Liver (tissue), 8 donors: ENCODE measurements at regions not wholly inside any gene's neighbourhood (a gene's known extent, or its start where the extent isn't known, plus 50 kb on each side); places are given as distances from the start of the nearest gene placed in this dataset.
A peak's percentile ranks its signal among the peaks of the same experiment; 100 is the strongest.

Source experiments
- DNase-seq: peaks from one replicate; pipeline ENCODE4 v3.0.0-alpha.2; 2017; ENCODE audit warnings: low spot score
- H3K27ac ChIP-seq, 2 donors: one replicate each; pipeline ENCODE4 v1.7.0; 2013; ENCODE audit warnings: inconsistent platforms in 2 of 2, low read length in 2 of 2, control low read depth in 1 of 2, low read depth in 1 of 2, mild to moderate bottlenecking in 1 of 2
- H3K27me3 ChIP-seq, 4 donors: one replicate each; pipeline versions ENCODE4 v1.6.1 to v1.7.0; 2013; ENCODE audit warnings: low read length in 3 of 4, inconsistent platforms in 1 of 4, mild to moderate bottlenecking in 1 of 4, moderate library complexity in 1 of 4; ENCODE audit not compliant: control insufficient read depth in 4 of 4, insufficient read depth in 4 of 4
- H3K36me3 ChIP-seq, 4 donors: one replicate each; pipeline versions ENCODE4 v1.6.1 to v1.7.0; 2013; ENCODE audit warnings: low read length in 3 of 4, mild to moderate bottlenecking in 3 of 4, low read depth in 1 of 4, moderate library complexity in 1 of 4; ENCODE audit not compliant: control insufficient read depth in 4 of 4, insufficient read depth in 3 of 4
- H3K4me1 ChIP-seq, 4 donors: one replicate each; pipeline versions ENCODE4 v1.6.1 to v1.7.0; 2013; ENCODE audit warnings: low read length in 3 of 4, mild to moderate bottlenecking in 3 of 4, moderate library complexity in 1 of 4; ENCODE audit not compliant: control insufficient read depth in 4 of 4, insufficient read depth in 4 of 4
- H3K4me3 ChIP-seq, 3 donors: one replicate each; pipeline versions ENCODE4 v1.6.1 to v1.7.0; 2013; ENCODE audit warnings: low read length in 3 of 3, control low read depth in 1 of 3, low read depth in 1 of 3, mild to moderate bottlenecking in 1 of 3
- H3K9ac ChIP-seq, 2 donors: one replicate each; pipeline ENCODE4 v1.7.0; 2013; ENCODE audit warnings: low read length in 2 of 2, mild to moderate bottlenecking in 2 of 2, moderate library complexity in 2 of 2, control low read depth in 1 of 2, low read depth in 1 of 2
- H3K9me3 ChIP-seq, 4 donors: one replicate each; pipeline versions ENCODE4 v1.6.1 to v1.7.0; 2013; ENCODE audit warnings: low read length in 3 of 4; ENCODE audit not compliant: control insufficient read depth in 4 of 4
- ATF3 ChIP-seq: IDR thresholded peaks from 2 replicates; pipeline ENCODE4 v1.6.1; 2016; ENCODE audit warnings: antibody characterized with exemption
- CTCF ChIP-seq: fragments of 150-350 bp; IDR thresholded peaks from 2 replicates; pipeline ENCODE4 v1.5.1; 2017; ENCODE audit warnings: improper control_type of control experiment, low read depth, low read length; ENCODE audit not compliant: missing input control
- EGR1 ChIP-seq, 2 donors: IDR thresholded peaks; 2 replicates each; pipeline ENCODE4 v1.6.1; 2016 to 2018; ENCODE audit warnings: antibody characterized with exemption in 2 of 2, low read depth in 2 of 2
- FOXA1 ChIP-seq: IDR thresholded peaks from 2 replicates; pipeline ENCODE4 v1.6.1; 2016; ENCODE audit warnings: antibody characterized with exemption
- GABPA ChIP-seq, 2 donors: IDR thresholded peaks in 1 of 2; conservative IDR thresholded peaks in 1 of 2; 2 replicates each; pipeline ENCODE4 v1.6.1; 2016; ENCODE audit warnings: antibody characterized with exemption in 2 of 2, mild to moderate bottlenecking in 1 of 2, moderate library complexity in 1 of 2
- HNF4A ChIP-seq, 2 donors: conservative IDR thresholded peaks; 2 replicates each; pipeline ENCODE4 v1.6.1; 2016; ENCODE audit warnings: antibody characterized with exemption in 2 of 2, mild to moderate bottlenecking in 2 of 2
- HNF4G ChIP-seq: IDR thresholded peaks from 2 replicates; pipeline ENCODE4 v1.6.1; 2016; ENCODE audit warnings: antibody characterized with exemption
- JUND ChIP-seq, 2 donors: IDR thresholded peaks; 2 replicates each; pipeline ENCODE4 v1.6.1; 2016; ENCODE audit warnings: antibody characterized with exemption in 2 of 2
- MAX ChIP-seq: IDR thresholded peaks from 2 replicates; pipeline ENCODE4 v1.6.1; 2016; ENCODE audit warnings: antibody characterized with exemption
- RAD21 ChIP-seq, 2 donors: IDR thresholded peaks; 2 replicates each; pipeline ENCODE4 v1.6.1; 2016; ENCODE audit warnings: antibody characterized with exemption in 2 of 2, mild to moderate bottlenecking in 2 of 2
- REST ChIP-seq: IDR thresholded peaks from 2 replicates; pipeline ENCODE4 v1.6.1; 2016; ENCODE audit warnings: antibody characterized with exemption, mild to moderate bottlenecking
- RXRA ChIP-seq, 2 donors: IDR thresholded peaks; 2 replicates each; pipeline ENCODE4 v1.6.1; 2017 to 2018; ENCODE audit warnings: antibody characterized with exemption in 2 of 2, mild to moderate bottlenecking in 1 of 2
- SP1 ChIP-seq: IDR thresholded peaks from 2 replicates; pipeline ENCODE4 v1.6.1; 2018; ENCODE audit warnings: antibody characterized with exemption, mild to moderate bottlenecking
- TAF1 ChIP-seq: conservative IDR thresholded peaks from 2 replicates; pipeline ENCODE4 v1.6.1; 2016; ENCODE audit warnings: antibody characterized with exemption, mild to moderate bottlenecking
- YY1 ChIP-seq: IDR thresholded peaks from 2 replicates; pipeline ENCODE4 v1.6.1; 2016; ENCODE audit warnings: antibody characterized with exemption, mild to moderate bottlenecking
- WGBS: extraction: QIAGEN DNeasy Blood & Tissue Kit; methylation state at CpG from one replicate; pipeline ENCODE4 v1.1.7; 2013; 5-methylcytosine and 5-hydroxymethylcytosine counted together
- donor health status: healthy.
- donor health status: healthy.
- donor health status: healthy.
- donor health status: healthy.
- donor health status: healthy.

- Histone ChIP-seq H3K27me3 (peaks cover 0 to 8% (median 3%) of the 10 kb centered on the region in 4 donors), H3K9me3 (no peaks in the 10 kb centered on the region), H3K36me3 (no peaks in the 10 kb centered on the region), H3K27ac (no peak overlapping the region), H3K4me3 (no peak overlapping the region), H3K4me1 (no peaks in the 10 kb centered on the region), H3K9ac (no peak overlapping the region)
- no peak for TF ChIP-seq EGR1 (IDR thresholded peaks at IDR 0.05; ENCODE audit: low read depth in 2 of 2)
- peak; percentile 48 for TF ChIP-seq REST
- DNase-seq, result no peak
- WGBS, result 42% methylated on average over 3 of the region's 3 CpGs
Measured at GRCh38 chr15:79208179-79208578, 74.3 kb upstream of the ANKRD34C start.

- DNase-seq, result no peak
- Histone ChIP-seq H3K9ac (no peak overlapping the region), H3K4me1 (no peaks in the 10 kb centered on the region), H3K36me3 (no peaks in the 10 kb centered on the region), H3K27me3 (peaks cover 0 to 5% (median 3%) of the 10 kb centered on the region in 4 donors), H3K27ac (no peak overlapping the region), H3K4me3 (no peak overlapping the region), H3K9me3 (no peaks in the 10 kb centered on the region)
- WGBS, result 57% methylated on average over 2 of the region's 2 CpGs
- TF ChIP-seq CTCF (no peak), FOXA1 (no peak), EGR1 (IDR thresholded peaks at IDR 0.05; ENCODE audit: low read depth in 2 of 2) (no peak), YY1 (no peak), HNF4A (conservative IDR thresholded peaks at IDR 0.05) (no peak), GABPA (IDR thresholded peaks at IDR 0.05 in 1 of 2, conservative IDR thresholded peaks at IDR 0.05 in 1 of 2) (no peak), HNF4G (no peak), RAD21 (IDR thresholded peaks at IDR 0.05) (no peak), RXRA (IDR thresholded peaks at IDR 0.05) (no peak), MAX (no peak)
Measured at GRCh38 chr15:79206940-79207339, 75.6 kb upstream of the ANKRD34C start.

GRCh38 chr15:79204886-79205675, 77.4 kb upstream of the ANKRD34C start:
- TF ChIP-seq RAD21 (IDR thresholded peaks at IDR 0.05) (no peak), TAF1 (no peak), MAX (no peak), FOXA1 (no peak), JUND (IDR thresholded peaks at IDR 0.05) (no peak), GABPA (IDR thresholded peaks at IDR 0.05 in 1 of 2, conservative IDR thresholded peaks at IDR 0.05 in 1 of 2) (no peak), SP1 (no peak), HNF4A (conservative IDR thresholded peaks at IDR 0.05) (no peak), EGR1 (IDR thresholded peaks at IDR 0.05; ENCODE audit: low read depth in 2 of 2) (no peak), ATF3 (no peak)
- Histone ChIP-seq H3K9ac (no peak overlapping the region), H3K27ac (no peak overlapping the region), H3K36me3 (no peaks in the 10 kb centered on the region), H3K27me3 (peaks cover 0 to 2% (median 0%) of the 10 kb centered on the region in 4 donors), H3K4me3 (no peak overlapping the region), H3K9me3 (no peaks in the 10 kb centered on the region), H3K4me1 (no peaks in the 10 kb centered on the region)
- DNase-seq, result no peak
- WGBS, result 60% methylated on average over 16 of the region's 16 CpGs
